Activated naive CD4-positive, alpha-beta T cell treated with anti-CD3 and anti-CD28 coated beads, Interleukin-2, amount 10 ng/mL, durations not matched to agents 7 days and 5 days (primary cell): ENCODE measurements at regions not wholly inside any gene's neighbourhood (a gene's known extent, or its start where the extent isn't known, plus 50 kb on each side); places are given as distances from the start of the nearest gene placed in this dataset.
A peak's percentile ranks its signal among the peaks of the same experiment; 100 is the strongest.

ENCODE experiments used
- CTCF ChIA-PET: fragments of 350-600 bp; sonication (Branson Sonifier 250); formaldehyde crosslinking; loops from one replicate; lab custom pipeline; 2021; ENCODE audit warnings: antibody characterized with exemption; lab: Charles Lee
- DNase-seq: peaks from one replicate; pipeline ENCODE4 v3.0.0-alpha.2; 2020
- H3K27ac Mint-ChIP-seq: one replicate; pipeline ENCODE4 v1.8.0; 2021; ENCODE audit warnings: mild to moderate bottlenecking, moderate library complexity, mixed read lengths
- H3K27me3 Mint-ChIP-seq: one replicate; pipeline ENCODE4 v1.8.0; 2021; ENCODE audit warnings: mild to moderate bottlenecking, mixed read lengths
- H3K36me3 Mint-ChIP-seq: one replicate; pipeline ENCODE4 v1.8.0; 2021; ENCODE audit warnings: mixed read lengths
- H3K4me1 Mint-ChIP-seq: one replicate; pipeline ENCODE4 v1.8.0; 2021; ENCODE audit warnings: mixed read lengths
- H3K4me3 Mint-ChIP-seq: one replicate; pipeline ENCODE4 v1.8.0; 2021; ENCODE audit warnings: mild to moderate bottlenecking, moderate library complexity, mixed read lengths
- H3K9me3 Mint-ChIP-seq: one replicate; pipeline ENCODE4 v1.8.0; 2021; ENCODE audit warnings: mixed read lengths

- H3K4me3 Mint-ChIP-seq: no peak overlapping the region
- H3K9me3 Mint-ChIP-seq: peaks cover 10% of the 10 kb centered on the region
- peaks cover under 1% of the 10 kb centered on the region for H3K27me3 Mint-ChIP-seq
- CTCF ChIA-PET: no interaction called here
- H3K36me3 Mint-ChIP-seq: peaks cover 12% of the 10 kb centered on the region
- DNase-seq: no peak
- peaks cover 33% of the 10 kb centered on the region for H3K4me1 Mint-ChIP-seq
- H3K27ac Mint-ChIP-seq: no peak overlapping the region
These were observed 111.6 kb upstream of the MAN1A1 start for GRCh38 chr6:119461187-119461586.

DNA sequence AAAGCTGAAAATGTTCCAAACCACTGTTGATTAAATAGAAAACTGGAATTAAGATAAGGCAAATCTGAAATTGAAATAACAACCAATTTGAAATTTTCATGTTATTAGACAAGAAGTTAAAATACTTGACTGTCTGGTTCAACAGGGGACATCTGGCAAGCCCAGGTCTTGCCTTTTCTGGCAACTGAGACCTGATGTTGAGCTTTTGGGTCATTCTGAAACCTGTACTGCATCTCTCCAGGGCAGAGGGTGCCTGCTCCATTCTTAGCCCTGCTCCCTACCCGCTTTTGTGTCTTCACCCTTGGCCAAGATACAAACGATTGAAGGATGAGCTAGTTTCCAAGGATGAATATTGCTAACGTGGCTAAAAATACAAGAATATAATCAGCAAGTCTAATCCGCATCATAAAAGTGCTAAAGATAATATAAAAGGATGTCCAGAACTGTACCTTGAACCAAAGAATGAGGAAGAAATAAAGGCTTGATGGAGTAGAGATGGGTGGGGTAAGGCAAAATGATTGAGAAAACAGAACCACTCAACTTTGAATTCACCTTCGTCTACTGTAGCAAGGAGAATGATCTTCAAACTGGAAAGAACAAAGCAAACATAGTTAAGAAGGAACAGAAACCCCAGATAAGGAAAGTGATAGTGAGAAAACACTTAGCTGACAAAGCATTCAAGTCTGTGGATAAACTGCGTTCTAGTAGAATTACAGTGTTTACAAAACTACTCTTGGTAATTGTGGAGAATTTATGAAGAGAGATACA lies 109.8 kb upstream of the MAN1A1 start:
- H3K36me3 Mint-ChIP-seq: peaks cover 10% of the 10 kb centered on the region
- H3K9me3 Mint-ChIP-seq: peaks cover 10% of the 10 kb centered on the region
- DNase-seq: no peak
- H3K4me3 Mint-ChIP-seq: no peak overlapping the region
- H3K27ac Mint-ChIP-seq: no peak overlapping the region
- peaks cover 30% of the 10 kb centered on the region for H3K4me1 Mint-ChIP-seq
- peaks cover 9% of the 10 kb centered on the region for H3K27me3 Mint-ChIP-seq
- CTCF ChIA-PET: interaction anchor here (1.3 kb wide), 1 partner anchor 13 kb away, joined by 3 read pairs; no protein-coding TSS in a partner anchor

DNA sequence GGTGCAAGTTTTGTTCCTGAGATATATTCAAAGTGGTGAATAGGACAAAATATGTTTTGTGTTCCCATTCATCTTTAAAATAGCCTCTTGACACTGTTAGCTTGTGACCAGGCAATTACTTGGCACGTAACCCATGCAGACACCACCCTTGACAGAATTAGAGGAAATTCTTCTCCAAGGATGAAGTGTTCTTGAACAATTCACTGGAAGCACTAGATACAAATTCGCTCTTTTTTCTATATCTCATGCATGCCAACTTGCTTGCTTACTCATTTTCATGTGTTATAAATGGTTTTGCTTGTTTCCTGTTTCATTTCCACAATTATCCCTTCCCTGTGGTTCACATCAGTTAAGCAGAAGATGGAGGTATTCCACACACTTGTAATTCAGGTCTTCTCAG lies 105.2 kb upstream of the MAN1A1 start:
- Mint-ChIP-seq H3K36me3 (peaks cover 4% of the 10 kb centered on the region), H3K4me3 (no peak overlapping the region), H3K27me3 (peaks cover 9% of the 10 kb centered on the region), H3K9me3 (peaks cover 1% of the 10 kb centered on the region), H3K27ac (no peak overlapping the region), H3K4me1 (peaks cover 5% of the 10 kb centered on the region)
- no peak for DNase-seq
- CTCF ChIA-PET: no interaction called here

GRCh38 chr6:119453242-119454200 lies 104.0 kb upstream of the MAN1A1 start:
- H3K27ac Mint-ChIP-seq: no peak overlapping the region
- CTCF ChIA-PET: interaction anchor here (0.7 to 1.1 kb wide), 2 partner anchors 9 to 254 kb away, joined by 3 to 5 read pairs; no protein-coding TSS in a partner anchor
- no peaks in the 10 kb centered on the region for H3K4me1 Mint-ChIP-seq
- peaks cover 1% of the 10 kb centered on the region for H3K9me3 Mint-ChIP-seq
- peaks cover 9% of the 10 kb centered on the region for H3K27me3 Mint-ChIP-seq
- H3K36me3 Mint-ChIP-seq: peaks cover under 1% of the 10 kb centered on the region
- no peak overlapping the region for H3K4me3 Mint-ChIP-seq
- no peak for DNase-seq

DNA sequence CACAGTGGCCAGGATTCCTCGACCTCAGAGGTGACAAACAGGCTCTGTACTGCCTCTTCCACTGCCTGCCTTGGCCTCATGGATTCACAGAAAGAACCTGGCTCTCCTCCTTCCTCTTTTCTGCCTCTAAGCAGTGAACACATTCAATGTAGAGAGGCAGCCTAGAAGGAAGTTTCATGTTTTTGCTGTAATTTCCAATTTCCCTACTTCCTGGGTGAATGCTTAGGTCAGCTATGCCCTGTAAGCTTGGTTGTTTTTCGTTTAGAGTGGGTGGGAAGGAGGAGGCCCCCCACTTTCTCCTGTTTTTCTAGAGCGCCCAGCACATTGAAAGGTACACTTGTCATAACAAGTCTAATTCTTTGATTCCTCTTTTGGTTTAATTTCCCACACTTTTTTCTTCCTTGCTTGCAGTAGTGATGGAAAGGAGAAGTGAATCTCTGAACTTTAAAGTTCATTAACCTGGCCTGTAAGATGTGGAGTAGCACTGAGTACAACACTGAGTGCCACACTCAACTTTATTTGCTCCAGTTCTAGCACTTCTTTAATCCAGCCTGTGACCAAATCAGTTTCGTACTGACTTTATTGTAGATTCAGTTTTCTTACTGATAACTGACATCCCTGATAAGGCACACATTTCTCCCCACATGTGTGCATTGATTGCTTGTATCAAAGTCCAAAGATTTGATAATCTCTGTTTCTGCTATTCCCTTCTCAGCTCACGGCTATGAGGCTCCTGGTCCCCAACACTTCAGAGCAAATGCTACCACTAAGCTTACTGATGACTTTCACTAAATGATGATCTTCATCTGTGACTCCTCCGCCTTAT lies 100.0 kb upstream of the MAN1A1 start:
- Mint-ChIP-seq H3K4me3 (no peak overlapping the region), H3K9me3 (peaks cover 3% of the 10 kb centered on the region), H3K27ac (no peak overlapping the region), H3K36me3 (peaks cover 1% of the 10 kb centered on the region), H3K4me1 (peaks cover 5% of the 10 kb centered on the region), H3K27me3 (no peaks in the 10 kb centered on the region)
- CTCF ChIA-PET: no interaction called here
- DNase-seq: no peak

GRCh38 chr6:119447921-119448320 lies 98.4 kb upstream of the MAN1A1 start:
- H3K4me1 Mint-ChIP-seq: peaks cover 21% of the 10 kb centered on the region
- H3K36me3 Mint-ChIP-seq: peaks cover 11% of the 10 kb centered on the region
- peaks cover 12% of the 10 kb centered on the region for H3K9me3 Mint-ChIP-seq
- H3K27ac Mint-ChIP-seq: no peak overlapping the region
- no peak for DNase-seq
- H3K4me3 Mint-ChIP-seq: no peak overlapping the region
- CTCF ChIA-PET: no interaction called here
- H3K27me3 Mint-ChIP-seq: no peaks in the 10 kb centered on the region

DNA sequence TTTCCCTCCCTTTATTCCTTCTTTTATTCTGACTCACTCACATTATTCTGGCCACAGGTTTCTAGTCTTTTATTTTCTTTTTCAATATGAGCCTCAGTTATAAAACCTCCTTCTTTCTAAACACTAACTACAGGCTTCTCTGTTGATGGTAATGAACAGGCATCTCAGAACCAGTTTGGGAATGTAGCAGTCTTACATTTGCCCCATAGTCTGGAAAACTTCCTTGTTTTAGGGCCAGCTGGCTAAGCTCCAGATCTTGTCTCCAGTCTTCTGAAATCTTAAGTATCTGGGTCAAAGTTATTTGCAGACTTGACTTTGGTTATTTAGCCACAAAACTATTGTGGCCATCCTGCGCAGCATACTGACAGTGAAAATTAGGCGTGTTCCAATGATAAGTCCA lies 97.0 kb upstream of the MAN1A1 start:
- peaks cover 30% of the 10 kb centered on the region for H3K4me1 Mint-ChIP-seq

DNA sequence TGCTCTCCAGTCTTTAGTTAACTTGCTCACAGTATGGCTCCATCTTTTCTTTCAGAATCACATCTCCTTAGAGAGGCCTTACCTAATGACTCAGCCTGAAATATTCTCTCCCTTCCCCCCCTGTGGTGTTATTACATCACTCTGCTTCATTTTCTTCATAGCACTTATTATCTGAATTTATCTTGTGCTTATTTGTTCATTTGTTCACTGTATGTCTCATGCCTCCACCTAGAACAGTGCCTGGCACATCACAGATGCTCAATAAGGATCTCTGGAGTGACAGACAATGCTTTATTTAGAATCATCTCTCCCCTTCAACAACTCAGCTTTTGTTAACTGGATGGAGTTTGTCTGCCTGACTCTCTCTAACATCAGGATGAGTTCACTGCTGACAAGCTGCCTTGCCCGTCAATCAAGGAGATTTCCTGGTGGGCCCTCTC lies 96.6 kb upstream of the MAN1A1 start:
- no peak overlapping the region for H3K4me3 Mint-ChIP-seq
- H3K27ac Mint-ChIP-seq: no peak overlapping the region
- peaks cover 14% of the 10 kb centered on the region for H3K36me3 Mint-ChIP-seq
- no peaks in the 10 kb centered on the region for H3K27me3 Mint-ChIP-seq
- no peak for DNase-seq
- peaks cover 13% of the 10 kb centered on the region for H3K9me3 Mint-ChIP-seq
- CTCF ChIA-PET: interaction anchor here (1.0 kb wide), 1 partner anchor 13 kb away, joined by 3 read pairs; no protein-coding TSS in a partner anchor
- peaks cover 30% of the 10 kb centered on the region for H3K4me1 Mint-ChIP-seq

More for the DNA sequence above, 97.0 kb upstream of the MAN1A1 start:
- Mint-ChIP-seq H3K27me3 (no peaks in the 10 kb centered on the region), H3K36me3 (peaks cover 14% of the 10 kb centered on the region), H3K9me3 (peaks cover 12% of the 10 kb centered on the region), H3K27ac (no peak overlapping the region), H3K4me3 (no peak overlapping the region)
- no peak for DNase-seq
- CTCF ChIA-PET: interaction anchor here (1.0 kb wide), 1 partner anchor 12 kb away, joined by 3 read pairs; no protein-coding TSS in a partner anchor

DNA sequence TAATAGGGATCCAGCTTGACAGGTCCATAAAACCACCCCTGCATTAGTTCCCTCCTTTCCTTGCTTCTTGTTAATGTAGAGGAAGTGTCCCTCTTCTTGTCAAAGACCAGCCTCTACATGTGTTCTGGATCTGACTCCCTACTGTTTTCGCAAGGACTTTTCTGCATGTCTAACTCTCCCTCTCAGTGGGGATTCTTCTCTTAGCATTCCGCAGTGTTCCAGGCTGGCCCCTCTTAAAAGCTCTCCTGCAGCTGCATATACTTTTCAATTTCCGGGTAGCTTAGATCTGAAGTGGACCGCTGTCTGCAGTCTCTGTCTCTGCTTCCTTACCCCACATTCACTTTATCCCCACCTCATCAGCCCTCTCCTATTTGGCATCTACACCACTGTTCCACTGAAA lies 96.1 kb upstream of the MAN1A1 start:
- Mint-ChIP-seq H3K4me3 (no peak overlapping the region), H3K9me3 (peaks cover 13% of the 10 kb centered on the region), H3K36me3 (peaks cover 14% of the 10 kb centered on the region), H3K27me3 (no peaks in the 10 kb centered on the region), H3K27ac (no peak overlapping the region), H3K4me1 (peaks cover 30% of the 10 kb centered on the region)
- CTCF ChIA-PET: interaction anchor here (1.0 kb wide), 1 partner anchor 13 kb away, joined by 3 read pairs; no protein-coding TSS in a partner anchor
- no peak for DNase-seq

GRCh38 chr6:119444642-119445557 lies 95.3 kb upstream of the MAN1A1 start:
- Mint-ChIP-seq H3K27ac (no peak overlapping the region), H3K4me1 (peaks cover 30% of the 10 kb centered on the region), H3K9me3 (peaks cover 13% of the 10 kb centered on the region), H3K36me3 (peaks cover 14% of the 10 kb centered on the region), H3K27me3 (no peaks in the 10 kb centered on the region), H3K4me3 (no peak overlapping the region)
- no peak for DNase-seq
- CTCF ChIA-PET: no interaction called here

- Mint-ChIP-seq H3K27me3 (no peaks in the 10 kb centered on the region), H3K9me3 (peaks cover 13% of the 10 kb centered on the region), H3K4me1 (peaks cover 30% of the 10 kb centered on the region), H3K36me3 (peaks cover 14% of the 10 kb centered on the region), H3K27ac (no peak overlapping the region), H3K4me3 (no peak overlapping the region)
- no peak for DNase-seq
- CTCF ChIA-PET: interaction anchor here (0.7 kb wide), 1 partner anchor 143 kb away, joined by 4 read pairs; no protein-coding TSS in a partner anchor
These were observed 94.6 kb upstream of the MAN1A1 start for GRCh38 chr6:119443993-119444641.

DNA sequence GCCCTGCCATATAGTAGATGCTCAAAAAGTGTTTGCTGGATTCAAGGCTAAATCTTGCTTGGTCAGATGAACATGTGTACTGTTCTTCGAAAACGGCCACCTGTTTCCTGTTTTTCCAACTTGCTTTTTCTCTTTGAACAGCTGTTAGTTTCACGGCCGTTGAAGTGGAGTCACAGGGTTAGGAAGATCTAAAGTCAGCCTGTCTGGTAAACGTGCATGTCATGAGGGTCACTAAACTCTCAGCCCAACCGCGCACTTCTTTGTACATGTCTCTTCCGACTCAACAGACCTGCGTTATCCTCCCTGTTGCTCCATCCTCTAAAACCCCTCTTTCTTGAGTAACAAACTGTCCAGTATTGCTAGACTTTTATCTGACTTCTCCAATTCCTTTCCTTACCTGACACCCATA lies 93.2 kb upstream of the MAN1A1 start:
- H3K27me3 Mint-ChIP-seq: no peaks in the 10 kb centered on the region
- DNase-seq: no peak
- H3K9me3 Mint-ChIP-seq: peaks cover 13% of the 10 kb centered on the region
- H3K4me3 Mint-ChIP-seq: no peak overlapping the region
- H3K27ac Mint-ChIP-seq: peak overlapping the region; percentile 17
- H3K36me3 Mint-ChIP-seq: peaks cover 14% of the 10 kb centered on the region
- peaks cover 30% of the 10 kb centered on the region for H3K4me1 Mint-ChIP-seq
- CTCF ChIA-PET: interaction anchor here (0.6 kb wide), 1 partner anchor 290 kb away, joined by 3 read pairs; no protein-coding TSS in a partner anchor
